AML-193 (cell line): ENCODE measurements at regions not wholly inside any gene's neighbourhood (a gene's known extent, or its start where the extent isn't known, plus 50 kb on each side); places are given as distances from the start of the nearest gene placed in this dataset.

Source experiments
- DNase-seq, 2 experiments: peaks; one replicate each; lab custom pipeline; 2025; lab: John Stamatoyannopoulos, UW

DNA sequence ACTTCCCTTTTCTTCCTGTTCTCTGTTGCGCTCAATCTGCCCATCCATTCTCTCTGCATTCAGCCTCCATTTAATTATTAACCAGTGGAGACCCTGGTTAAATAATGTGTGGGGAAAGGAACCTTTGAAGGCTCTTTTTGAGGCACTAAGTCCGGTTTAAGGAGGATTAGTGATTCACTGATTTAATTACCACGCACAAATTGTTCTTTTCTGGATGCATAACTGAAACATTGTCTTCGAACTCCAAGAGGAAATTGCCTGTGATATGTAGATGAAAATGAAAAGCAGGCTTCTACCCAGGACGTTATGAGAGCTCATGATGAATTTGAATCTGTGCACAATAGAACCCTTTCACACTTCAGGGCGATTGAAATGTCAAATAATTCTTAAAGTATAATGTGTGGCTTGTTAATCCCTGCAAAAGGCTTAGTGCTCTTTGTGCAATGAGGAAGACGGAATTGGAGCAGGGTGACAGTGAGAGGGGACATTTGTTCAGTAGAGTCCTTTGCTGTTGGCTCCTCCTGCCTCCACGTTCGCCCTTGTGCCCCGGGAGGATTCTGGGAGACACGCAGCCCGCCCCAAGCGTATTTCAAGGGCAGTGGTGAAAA is 51.1 kb upstream of the ZNF236 start:
- DNase-seq, result no peak

DNA sequence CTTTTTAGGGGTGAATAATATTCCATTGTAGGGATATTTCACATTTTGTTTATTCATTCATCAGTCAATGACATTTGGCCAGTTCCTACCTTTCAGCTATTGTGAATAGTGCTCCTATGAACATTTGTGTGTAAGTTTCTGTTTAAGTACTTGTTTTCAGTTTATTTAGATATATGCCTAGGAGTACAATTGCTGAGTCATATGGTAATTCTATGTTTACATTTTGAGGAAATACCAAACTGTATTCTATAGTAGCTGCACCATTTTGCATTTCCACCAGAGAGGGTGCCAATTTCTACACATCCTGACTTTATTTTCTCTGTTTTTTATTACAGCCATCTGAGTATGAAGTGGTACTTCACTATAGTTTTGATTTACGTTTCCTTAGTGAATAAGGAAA is 54.4 kb upstream of the ZNF236 start:
- DNase-seq, result no peak

GRCh38 chr18:76766429-76766828 is 55.9 kb upstream of the ZNF236 start:
- DNase-seq, result no peak

GRCh38 chr18:76765649-76766048 is 56.7 kb upstream of the ZNF236 start:
- no peak for DNase-seq

GRCh38 chr18:76764291-76764901 is 58.0 kb upstream of the ZNF236 start:
- no peak for DNase-seq

DNA sequence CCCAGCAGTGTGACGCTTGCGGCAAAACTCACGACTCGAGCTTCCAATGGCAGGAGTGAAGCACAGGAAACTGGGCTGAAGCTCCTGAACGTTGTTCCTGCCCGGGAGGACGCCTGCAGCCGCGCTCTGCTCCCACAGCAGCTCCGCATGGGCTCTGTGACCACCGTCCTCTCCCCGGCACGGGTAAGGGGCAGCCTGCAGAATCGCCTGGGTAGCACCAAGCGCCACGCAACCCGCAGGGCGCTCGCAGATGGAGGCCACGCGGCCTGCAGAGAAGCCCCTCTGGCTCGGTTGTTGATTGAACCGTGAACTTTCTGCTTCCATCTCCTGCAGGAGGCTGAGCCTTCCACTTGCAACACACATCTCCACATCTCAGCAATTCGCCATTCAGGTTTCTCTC is 63.3 kb upstream of the ZNF236 start:
- no peak for DNase-seq

- DNase-seq, result no peak
Measured at GRCh38 chr18:76757925-76758324, 64.4 kb upstream of the ZNF236 start.

DNA sequence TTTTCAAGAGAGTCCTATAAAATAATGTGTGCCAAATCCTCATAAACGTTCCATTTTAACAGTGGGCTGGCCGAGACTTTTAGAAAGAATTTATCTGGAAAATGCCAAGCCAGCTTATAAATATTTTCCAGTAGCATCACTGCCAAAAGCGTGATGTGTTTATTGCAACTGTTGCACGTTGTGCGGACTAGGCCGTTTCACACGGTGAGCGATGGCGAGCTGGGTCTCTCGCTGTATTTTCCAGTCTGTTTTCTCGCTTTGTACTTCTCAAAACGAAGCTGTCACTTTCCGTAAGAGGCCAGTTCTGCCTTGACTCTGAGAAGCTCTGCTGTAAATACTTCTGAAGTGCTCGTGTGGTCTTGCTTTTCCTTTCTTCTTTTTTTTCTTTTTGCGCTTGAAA is 65.0 kb upstream of the ZNF236 start:
- DNase-seq, result no peak

- DNase-seq, result no peak
Measured at GRCh38 chr18:76756531-76757253, 65.7 kb upstream of the ZNF236 start.

DNA sequence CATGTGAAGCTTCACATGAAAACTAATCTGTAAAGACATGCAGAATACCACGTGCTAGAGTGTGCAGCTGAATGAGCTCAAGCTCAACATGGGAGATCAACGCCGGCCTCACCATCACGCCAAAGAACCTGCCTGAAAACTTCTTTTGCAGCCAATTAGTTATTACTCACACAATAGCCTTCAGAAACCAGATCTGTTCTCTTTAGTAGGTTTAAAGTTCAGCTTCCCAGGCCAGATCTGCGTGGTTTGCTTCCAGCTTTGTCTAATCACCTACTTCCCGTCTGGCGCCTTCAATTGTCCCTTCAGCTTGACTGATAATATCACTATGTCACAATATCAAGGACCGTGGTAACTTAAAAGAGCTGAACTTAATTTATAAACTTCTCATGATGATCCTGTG is 68.0 kb upstream of the ZNF236 start:
- no peak for DNase-seq

DNA sequence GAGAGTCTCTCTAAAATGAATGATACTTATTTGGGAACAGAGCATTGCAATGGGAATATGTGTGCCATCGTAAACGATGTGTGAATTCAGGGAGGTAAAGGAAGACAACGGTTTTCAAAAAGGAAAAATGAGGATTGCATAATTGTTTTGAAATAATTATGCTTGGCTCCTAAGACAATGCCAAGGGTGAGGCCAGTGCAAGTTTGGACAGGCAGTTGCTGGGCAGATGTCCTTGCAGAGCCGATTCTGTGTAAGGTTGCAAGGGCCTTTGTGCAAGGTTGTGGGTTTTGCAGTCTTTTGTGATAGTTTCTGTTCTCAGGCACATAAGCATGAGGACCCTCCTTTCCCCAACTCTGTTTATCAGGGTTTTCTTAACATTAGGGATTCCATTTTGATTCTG is 70.0 kb upstream of the ZNF236 start:
- DNase-seq, result no peak

GRCh38 chr18:76750917-76751890 is 71.2 kb upstream of the ZNF236 start:
- no peak for DNase-seq

DNA sequence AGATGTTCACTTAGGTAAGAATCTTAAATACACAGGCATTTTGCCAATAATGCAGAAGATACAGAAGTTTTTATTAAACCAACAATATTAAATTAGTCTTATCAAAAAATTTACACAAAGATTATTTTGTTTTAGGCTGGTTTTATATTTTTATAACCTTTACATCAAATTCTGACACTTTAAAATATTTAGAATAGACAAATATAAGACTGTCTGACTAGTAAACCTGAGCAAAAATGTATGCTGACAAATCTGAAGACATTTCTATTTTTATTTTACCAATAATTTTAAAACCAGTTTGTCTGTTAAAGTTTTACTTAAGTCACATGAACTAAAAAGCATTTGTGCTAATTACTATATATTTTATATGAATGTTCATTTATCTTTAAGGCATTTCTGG is 72.1 kb upstream of the ZNF236 start:
- no peak for DNase-seq

DNA sequence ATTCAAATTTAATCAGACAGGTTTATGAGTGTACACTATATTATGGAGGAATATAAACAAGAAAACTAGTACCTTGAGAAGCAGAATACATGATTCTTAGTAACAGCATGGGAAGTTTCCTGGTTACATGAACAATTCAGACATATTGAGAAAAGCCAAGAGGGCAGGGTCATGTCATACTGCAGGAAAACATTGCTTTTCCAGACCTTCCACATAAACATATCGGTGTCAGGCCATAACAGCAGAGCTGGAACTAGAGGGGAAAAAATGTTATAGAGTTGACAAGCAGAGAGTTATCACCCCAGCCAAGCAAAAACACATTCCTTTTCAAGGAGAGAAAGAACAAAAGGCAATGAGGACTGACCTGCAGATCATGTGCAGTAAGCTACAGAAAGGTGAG is 74.7 kb upstream of the ZNF236 start:
- no peak for DNase-seq

DNA sequence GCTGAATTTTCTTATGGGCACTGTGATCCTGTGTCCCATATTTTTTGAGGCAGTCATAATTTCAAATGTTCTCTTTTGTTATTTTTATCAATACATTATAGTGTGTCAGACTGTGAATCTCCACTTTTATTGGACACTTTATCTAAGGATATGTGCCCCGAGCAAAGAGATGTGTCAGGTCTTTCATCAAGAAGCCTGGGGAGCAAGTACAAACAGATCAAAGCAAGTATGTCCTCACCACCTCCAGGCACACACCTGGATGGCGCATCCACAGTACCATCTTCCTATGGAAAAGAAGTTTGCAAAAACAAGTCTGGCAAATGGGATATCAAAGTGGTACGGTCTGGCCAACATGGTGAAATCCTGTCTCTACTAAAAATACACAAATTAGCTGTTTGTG is 81.0 kb upstream of the ZNF236 start:
- DNase-seq, result no peak

- no peak for DNase-seq
Measured at GRCh38 chr18:76736309-76736708, 86.0 kb upstream of the ZNF236 start.

DNA sequence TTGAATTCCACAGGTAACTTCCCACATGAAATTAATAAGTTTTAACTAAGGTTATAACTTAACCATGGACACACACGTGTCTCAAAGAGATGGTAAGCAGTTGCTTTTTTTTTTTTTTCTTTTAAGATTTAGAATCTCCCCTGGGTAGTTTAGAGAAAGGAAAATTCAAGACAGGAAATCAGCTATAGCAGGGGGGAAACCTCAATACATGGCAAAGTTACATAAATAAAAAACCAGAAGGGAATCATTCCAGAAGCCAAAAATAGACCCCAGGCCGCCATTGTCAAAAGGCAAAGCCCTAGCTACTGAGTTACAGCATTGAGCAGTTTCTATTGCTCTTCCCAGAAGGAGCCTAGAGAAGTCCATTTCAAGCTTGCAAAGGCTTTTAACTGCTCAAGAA is 91.5 kb upstream of the ZNF236 start:
- no peak for DNase-seq

- DNase-seq, result no peak
Measured at GRCh38 chr18:76727589-76727988, 94.8 kb upstream of the ZNF236 start.

- no peak for DNase-seq
Measured at GRCh38 chr18:76725445-76725844, 96.9 kb upstream of the ZNF236 start.

- DNase-seq, result no peak
Measured at GRCh38 chr18:76722224-76723061, 99.9 kb upstream of the ZNF236 start.

GRCh38 chr18:76721207-76721996 is 101.0 kb upstream of the ZNF236 start:
- no peak for DNase-seq
